ENCODE measurements at regions not wholly inside any gene's neighbourhood (a gene's known extent, or its start where the extent isn't known, plus 50 kb on each side); places are given as distances from the start of the nearest gene placed in this dataset.

- DNase-seq (ENCODE audit: low spot score): no peak
These were observed 127.0 kb upstream of the STMND1 start for GRCh38 chr6:16974704-16975359.

- DNase-seq (ENCODE audit: low spot score): no peak
These were observed 127.5 kb upstream of the STMND1 start for GRCh38 chr6:16974387-16974673.

- no peak for DNase-seq (ENCODE audit: low spot score)
These were observed 128.1 kb upstream of the STMND1 start for GRCh38 chr6:16973545-16974386.

GRCh38 chr6:16973051-16973450 lies 128.8 kb upstream of the STMND1 start:
- DNase-seq (ENCODE audit: low spot score): no peak

- no peak for DNase-seq (ENCODE audit: low spot score)
These were observed 129.3 kb upstream of the STMND1 start for GRCh38 chr6:16972535-16972934.

GRCh38 chr6:16969699-16970655 lies 131.9 kb upstream of the STMND1 start:
- DNase-seq (ENCODE audit: low spot score): no peak

GRCh38 chr6:16968101-16968500 lies 133.7 kb upstream of the STMND1 start:
- no peak for DNase-seq (ENCODE audit: low spot score)

- DNase-seq (ENCODE audit: low spot score): no peak
These were observed 134.4 kb upstream of the STMND1 start for GRCh38 chr6:16967470-16967817.

- DNase-seq (ENCODE audit: low spot score): no peak
These were observed 134.9 kb upstream of the STMND1 start for GRCh38 chr6:16966791-16967469.

- DNase-seq (ENCODE audit: low spot score): no peak
These were observed 136.2 kb upstream of the STMND1 start for GRCh38 chr6:16965689-16966088.

- peak; percentile 66 for DNase-seq (ENCODE audit: low spot score)
These were observed 137.0 kb upstream of the STMND1 start for GRCh38 chr6:16964553-16965499.

GRCh38 chr6:16961577-16961976 lies 140.3 kb upstream of the STMND1 start:
- no peak for DNase-seq (ENCODE audit: low spot score)

- no peak for DNase-seq (ENCODE audit: low spot score)
These were observed 142.1 kb upstream of the STMND1 start for GRCh38 chr6:16959789-16960188.

- DNase-seq (ENCODE audit: low spot score): peak; percentile 14
These were observed 145.5 kb upstream of the STMND1 start for GRCh38 chr6:16956361-16956760.

- no peak for DNase-seq (ENCODE audit: low spot score)
These were observed 146.0 kb upstream of the STMND1 start for GRCh38 chr6:16955899-16956298.

- no peak for DNase-seq (ENCODE audit: low spot score)
These were observed 147.9 kb upstream of the STMND1 start for GRCh38 chr6:16953905-16954304.

- DNase-seq (ENCODE audit: low spot score): no peak
These were observed 148.4 kb upstream of the STMND1 start for GRCh38 chr6:16953446-16953845.

- DNase-seq (ENCODE audit: low spot score): no peak
These were observed 150.9 kb upstream of the STMND1 start for GRCh38 chr6:16950825-16951495.

GRCh38 chr6:16950302-16950701 lies 151.5 kb upstream of the STMND1 start:
- no peak for DNase-seq (ENCODE audit: low spot score)

GRCh38 chr6:16949716-16950115 lies 152.1 kb upstream of the STMND1 start:
- no peak for DNase-seq (ENCODE audit: low spot score)
